ENCODE measurements at regions not wholly inside any gene's neighbourhood (a gene's known extent, or its start where the extent isn't known, plus 50 kb on each side); places are given as distances from the start of the nearest gene placed in this dataset.

- H3K27me3 ChIP-seq = no peaks in the 10 kb centered on the region
- DNase-seq (ENCODE audit: low spot score) = no peak
- no peaks in the 10 kb centered on the region for H4K20me1 ChIP-seq (ENCODE audit: insufficient read depth, poor library complexity, severe bottlenecking)
- 93% methylated on average over 2 of the region's 2 CpGs for WGBS (ENCODE audit: low lambda C conversion rate, missing lambda C conversion rate)
- H2AFZ ChIP-seq = no peak overlapping the region
- H3K36me3 ChIP-seq (replicated peaks; ENCODE audit: insufficient read depth, low read depth) = no peaks in the 10 kb centered on the region
- TF ChIP-seq EZH2 (IDR thresholded peaks at IDR 0.05; ENCODE audit: borderline replicate concordance) (no peak), EZH2phosphoT487 (IDR thresholded peaks at IDR 0.05; ENCODE audit: low read depth, severe bottlenecking, unreplicated experiment) (no peak), CTCF (IDR thresholded peaks at IDR 0.05; ENCODE audit: poor library complexity) (no peak)
- H3K9me2 ChIP-seq (replicated peaks; ENCODE audit: insufficient read depth) = no peaks in the 10 kb centered on the region
- H3K4me1 ChIP-seq (ENCODE audit: insufficient read depth) = no peaks in the 10 kb centered on the region
- H3K4me2 ChIP-seq = no peak overlapping the region
- H3K79me2 ChIP-seq = no peaks in the 10 kb centered on the region
- H3K4me3 ChIP-seq = no peak overlapping the region
- H3K27ac ChIP-seq = no peak overlapping the region
- H3K9me3 ChIP-seq (ENCODE audit: low read depth) = no peaks in the 10 kb centered on the region
Observed at GRCh38 chr3:154901278-154901677, 178.8 kb upstream of the MME start.

- H3K4me1 ChIP-seq (ENCODE audit: insufficient read depth) = no peaks in the 10 kb centered on the region
- H3K27me3 ChIP-seq = no peaks in the 10 kb centered on the region
- no peaks in the 10 kb centered on the region for H3K36me3 ChIP-seq (replicated peaks; ENCODE audit: insufficient read depth, low read depth)
- DNase-seq (ENCODE audit: low spot score) = no peak
- no peaks in the 10 kb centered on the region for H3K79me2 ChIP-seq
- WGBS (ENCODE audit: low lambda C conversion rate, missing lambda C conversion rate) = 92% methylated on average over 1 of the region's 1 CpG
- no peak for TF ChIP-seq EZH2phosphoT487 (IDR thresholded peaks at IDR 0.05; ENCODE audit: low read depth, severe bottlenecking, unreplicated experiment)
- no peak for TF ChIP-seq CTCF (IDR thresholded peaks at IDR 0.05; ENCODE audit: poor library complexity)
- TF ChIP-seq EZH2 (IDR thresholded peaks at IDR 0.05; ENCODE audit: borderline replicate concordance) = no peak
- H4K20me1 ChIP-seq (ENCODE audit: insufficient read depth, poor library complexity, severe bottlenecking) = no peaks in the 10 kb centered on the region
- no peak overlapping the region for H3K4me2 ChIP-seq
- no peaks in the 10 kb centered on the region for H3K9me2 ChIP-seq (replicated peaks; ENCODE audit: insufficient read depth)
- H3K4me3 ChIP-seq = no peak overlapping the region
- no peak overlapping the region for H3K27ac ChIP-seq
- H3K9me3 ChIP-seq (ENCODE audit: low read depth) = no peaks in the 10 kb centered on the region
- no peak overlapping the region for H2AFZ ChIP-seq
Observed at GRCh38 chr3:154900816-154901215, 179.3 kb upstream of the MME start.

DNA sequence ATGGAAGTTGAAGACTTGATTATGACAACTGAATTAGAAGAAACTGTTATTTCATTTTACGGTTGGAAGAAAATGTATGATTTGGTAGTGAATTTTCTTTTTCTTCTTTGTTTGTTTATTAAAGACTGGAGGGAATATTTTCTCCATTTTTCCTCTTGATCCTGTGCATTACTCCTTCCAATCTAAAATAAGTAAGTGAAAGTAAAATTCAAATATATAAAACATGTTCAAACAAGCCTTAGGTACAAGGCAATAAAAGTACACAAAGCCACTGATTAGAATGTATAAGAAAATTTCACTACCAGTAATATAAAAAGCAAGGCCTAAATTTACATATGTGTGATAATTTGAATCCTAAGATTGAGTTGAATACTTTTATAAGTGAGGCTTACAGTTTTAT lies 181.2 kb upstream of the MME start:
- Histone ChIP-seq H3K79me2 (no peaks in the 10 kb centered on the region), H3K9me2 (replicated peaks; ENCODE audit: insufficient read depth) (no peaks in the 10 kb centered on the region), H4K20me1 (ENCODE audit: insufficient read depth, poor library complexity, severe bottlenecking) (no peaks in the 10 kb centered on the region), H2AFZ (no peak overlapping the region), H3K4me1 (ENCODE audit: insufficient read depth) (no peaks in the 10 kb centered on the region), H3K27ac (no peak overlapping the region), H3K36me3 (replicated peaks; ENCODE audit: insufficient read depth, low read depth) (no peaks in the 10 kb centered on the region), H3K4me3 (no peak overlapping the region), H3K4me2 (no peak overlapping the region), H3K27me3 (no peaks in the 10 kb centered on the region), H3K9me3 (ENCODE audit: low read depth) (no peaks in the 10 kb centered on the region)
- no peak for DNase-seq (ENCODE audit: low spot score)
- WGBS (ENCODE audit: low lambda C conversion rate, missing lambda C conversion rate) = 76% methylated on average over 1 of the region's 1 CpG
- no peak for TF ChIP-seq CTCF (IDR thresholded peaks at IDR 0.05; ENCODE audit: poor library complexity)
- no peak for TF ChIP-seq EZH2phosphoT487 (IDR thresholded peaks at IDR 0.05; ENCODE audit: low read depth, severe bottlenecking, unreplicated experiment)
- TF ChIP-seq EZH2 (IDR thresholded peaks at IDR 0.05; ENCODE audit: borderline replicate concordance) = no peak

DNA sequence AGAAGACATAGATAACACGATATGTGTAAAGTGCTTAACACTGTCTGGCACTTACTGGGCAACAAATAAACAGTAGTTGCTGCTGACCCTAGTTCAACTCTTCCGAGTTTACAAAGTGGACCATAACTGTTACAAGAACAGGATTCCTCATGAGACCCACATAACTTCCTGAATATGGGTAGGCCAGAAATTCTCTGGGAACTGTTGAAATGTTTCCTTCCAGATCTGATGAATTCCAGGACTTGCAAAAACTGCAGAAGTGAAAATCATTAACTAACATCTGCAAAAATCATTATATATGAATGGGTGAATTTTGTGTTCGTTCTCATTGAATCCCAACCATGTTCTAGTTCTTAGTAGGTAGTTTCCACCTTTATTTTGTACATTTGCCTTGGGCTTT lies 181.7 kb upstream of the MME start:
- Histone ChIP-seq H3K36me3 (replicated peaks; ENCODE audit: insufficient read depth, low read depth) (no peaks in the 10 kb centered on the region), H3K27ac (no peak overlapping the region), H3K4me2 (no peak overlapping the region), H2AFZ (no peak overlapping the region), H3K9me2 (replicated peaks; ENCODE audit: insufficient read depth) (no peaks in the 10 kb centered on the region), H3K4me1 (ENCODE audit: insufficient read depth) (no peaks in the 10 kb centered on the region), H3K79me2 (no peaks in the 10 kb centered on the region), H3K9me3 (ENCODE audit: low read depth) (no peaks in the 10 kb centered on the region), H3K4me3 (no peak overlapping the region), H4K20me1 (ENCODE audit: insufficient read depth, poor library complexity, severe bottlenecking) (no peaks in the 10 kb centered on the region), H3K27me3 (no peaks in the 10 kb centered on the region)
- DNase-seq (ENCODE audit: low spot score) = no peak
- TF ChIP-seq CTCF (IDR thresholded peaks at IDR 0.05; ENCODE audit: poor library complexity) (no peak), EZH2phosphoT487 (IDR thresholded peaks at IDR 0.05; ENCODE audit: low read depth, severe bottlenecking, unreplicated experiment) (no peak), EZH2 (IDR thresholded peaks at IDR 0.05; ENCODE audit: borderline replicate concordance) (no peak)
- WGBS (ENCODE audit: low lambda C conversion rate, missing lambda C conversion rate) = 86% methylated on average over 3 of the region's 3 CpGs

All from hepatocyte (in vitro differentiated cells).